ENCODE measurements at regions not wholly inside any gene's neighbourhood (a gene's known extent, or its start where the extent isn't known, plus 50 kb on each side); places are given as distances from the start of the nearest gene placed in this dataset.

DNA sequence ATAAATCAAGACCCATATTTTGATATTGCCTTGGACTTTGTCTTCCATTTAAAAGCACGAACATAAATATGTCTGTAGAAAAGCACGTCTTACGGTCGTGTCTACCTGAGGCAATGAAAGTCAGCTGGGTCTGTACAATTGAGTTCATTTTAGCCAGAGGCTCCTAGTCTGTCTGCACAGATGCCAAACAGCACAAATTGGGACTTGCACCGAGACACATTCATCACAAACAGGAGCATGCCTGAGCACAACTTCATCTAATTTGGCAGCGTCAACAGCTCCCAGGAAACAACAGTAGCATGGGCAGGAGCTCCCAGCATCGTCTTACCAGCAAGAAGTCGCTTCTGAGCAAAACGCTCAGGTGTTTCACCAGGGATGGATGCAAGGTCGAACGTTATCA is 687.0 kb downstream of the EFNB2 start:
- H3K4me2 ChIP-seq, result no peak overlapping the region
- no peaks in the 10 kb centered on the region for H3K79me2 ChIP-seq
- no peaks in the 10 kb centered on the region for H4K20me1 ChIP-seq (ENCODE audit: insufficient read depth, poor library complexity, severe bottlenecking)
- TF ChIP-seq EZH2phosphoT487 (IDR thresholded peaks at IDR 0.05; ENCODE audit: low read depth, severe bottlenecking, unreplicated experiment) (no peak), EZH2 (IDR thresholded peaks at IDR 0.05; ENCODE audit: borderline replicate concordance) (no peak)
- TF ChIP-seq, protein P1, sequence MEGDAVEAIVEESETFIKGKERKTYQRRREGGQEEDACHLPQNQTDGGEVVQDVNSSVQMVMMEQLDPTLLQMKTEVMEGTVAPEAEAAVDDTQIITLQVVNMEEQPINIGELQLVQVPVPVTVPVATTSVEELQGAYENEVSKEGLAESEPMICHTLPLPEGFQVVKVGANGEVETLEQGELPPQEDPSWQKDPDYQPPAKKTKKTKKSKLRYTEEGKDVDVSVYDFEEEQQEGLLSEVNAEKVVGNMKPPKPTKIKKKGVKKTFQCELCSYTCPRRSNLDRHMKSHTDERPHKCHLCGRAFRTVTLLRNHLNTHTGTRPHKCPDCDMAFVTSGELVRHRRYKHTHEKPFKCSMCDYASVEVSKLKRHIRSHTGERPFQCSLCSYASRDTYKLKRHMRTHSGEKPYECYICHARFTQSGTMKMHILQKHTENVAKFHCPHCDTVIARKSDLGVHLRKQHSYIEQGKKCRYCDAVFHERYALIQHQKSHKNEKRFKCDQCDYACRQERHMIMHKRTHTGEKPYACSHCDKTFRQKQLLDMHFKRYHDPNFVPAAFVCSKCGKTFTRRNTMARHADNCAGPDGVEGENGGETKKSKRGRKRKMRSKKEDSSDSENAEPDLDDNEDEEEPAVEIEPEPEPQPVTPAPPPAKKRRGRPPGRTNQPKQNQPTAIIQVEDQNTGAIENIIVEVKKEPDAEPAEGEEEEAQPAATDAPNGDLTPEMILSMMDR (IDR thresholded peaks at IDR 0.05; ENCODE audit: poor library complexity), result no peak
- 76% methylated on average over 11 of the region's 11 CpGs for WGBS (ENCODE audit: low lambda C conversion rate, missing lambda C conversion rate)
- H3K9me2 ChIP-seq (replicated peaks; ENCODE audit: insufficient read depth), result no peaks in the 10 kb centered on the region
- no peak for DNase-seq (ENCODE audit: low spot score)
- H3K27ac ChIP-seq, result no peak overlapping the region
- H3K36me3 ChIP-seq (replicated peaks; ENCODE audit: insufficient read depth, low read depth), result no peaks in the 10 kb centered on the region
- no peaks in the 10 kb centered on the region for H3K4me1 ChIP-seq (ENCODE audit: insufficient read depth)
- H3K27me3 ChIP-seq, result no peaks in the 10 kb centered on the region
- no peaks in the 10 kb centered on the region for H3K9me3 ChIP-seq (ENCODE audit: low read depth)
- no peak overlapping the region for H2AFZ ChIP-seq
- H3K4me3 ChIP-seq, result no peak overlapping the region

DNA sequence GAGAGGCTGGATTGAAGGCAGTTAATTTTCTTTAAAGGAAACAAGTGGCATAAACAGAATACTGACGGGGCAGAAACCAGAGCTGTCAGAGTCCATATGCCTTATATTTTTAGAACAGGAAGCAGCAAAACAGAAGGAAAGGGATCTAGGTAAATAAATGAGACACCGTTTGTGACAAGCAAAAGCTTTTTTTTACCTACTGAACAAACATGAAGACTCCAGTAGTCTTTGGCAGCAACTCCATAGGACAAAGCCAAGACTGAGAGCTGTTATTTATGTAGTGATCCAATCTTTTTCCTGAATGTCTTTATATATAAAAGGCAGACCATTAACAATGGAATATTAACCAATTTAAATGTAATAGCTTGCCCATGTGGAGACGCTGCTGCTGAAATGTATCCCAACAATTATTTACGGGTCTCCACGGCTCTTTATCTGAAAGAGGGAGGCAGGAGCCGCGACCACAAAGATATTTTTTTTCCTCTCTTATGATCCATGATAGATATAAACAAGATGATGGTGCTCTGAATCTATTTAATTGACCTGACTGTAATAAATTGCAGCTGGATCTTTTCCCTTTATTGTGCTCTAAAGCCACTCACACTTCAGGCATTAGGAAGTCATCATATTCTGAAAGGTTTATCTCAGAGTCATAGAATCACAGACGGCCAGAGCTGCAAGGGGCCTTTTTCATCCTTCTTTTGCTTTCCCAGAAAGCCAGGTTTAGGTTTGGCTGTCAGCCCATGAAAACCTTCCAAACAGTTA is 687.8 kb downstream of the EFNB2 start:
- no peak overlapping the region for H3K4me3 ChIP-seq
- 39% methylated on average over 8 of the region's 8 CpGs for WGBS (ENCODE audit: low lambda C conversion rate, missing lambda C conversion rate)
- H3K79me2 ChIP-seq, result no peaks in the 10 kb centered on the region
- no peaks in the 10 kb centered on the region for H4K20me1 ChIP-seq (ENCODE audit: insufficient read depth, poor library complexity, severe bottlenecking)
- no peaks in the 10 kb centered on the region for H3K9me2 ChIP-seq (replicated peaks; ENCODE audit: insufficient read depth)
- no peaks in the 10 kb centered on the region for H3K27me3 ChIP-seq
- TF ChIP-seq EZH2phosphoT487 (IDR thresholded peaks at IDR 0.05; ENCODE audit: low read depth, severe bottlenecking, unreplicated experiment), result peak; percentile 27
- no peak for TF ChIP-seq EZH2 (IDR thresholded peaks at IDR 0.05; ENCODE audit: borderline replicate concordance)
- TF ChIP-seq, protein P1 (IDR thresholded peaks at IDR 0.05; ENCODE audit: poor library complexity), result no peak
- H2AFZ ChIP-seq, result no peak overlapping the region
- DNase-seq (ENCODE audit: low spot score), result peak; percentile 14
- H3K9me3 ChIP-seq (ENCODE audit: low read depth), result no peaks in the 10 kb centered on the region
- H3K4me1 ChIP-seq (ENCODE audit: insufficient read depth), result no peaks in the 10 kb centered on the region
- no peak overlapping the region for H3K4me2 ChIP-seq
- no peaks in the 10 kb centered on the region for H3K36me3 ChIP-seq (replicated peaks; ENCODE audit: insufficient read depth, low read depth)
- no peak overlapping the region for H3K27ac ChIP-seq

DNA sequence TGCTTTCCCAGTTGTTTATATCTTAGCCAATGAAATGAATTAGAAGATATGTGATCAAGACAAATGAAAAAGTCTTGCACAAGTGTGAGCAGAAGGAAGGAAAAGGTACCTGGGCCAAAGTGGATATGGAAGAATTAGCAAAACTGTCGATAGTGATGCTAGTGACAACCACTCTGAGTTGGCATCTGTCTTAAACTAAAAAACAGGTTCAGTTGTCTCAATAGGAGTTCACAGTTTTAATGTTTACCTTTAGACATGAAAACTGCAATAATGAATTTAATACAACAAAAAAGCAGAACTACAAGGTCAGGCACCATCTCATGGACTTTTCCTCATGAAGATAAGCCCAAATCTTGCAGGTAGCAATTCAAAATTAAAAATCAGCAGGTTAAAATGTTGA is 688.5 kb downstream of the EFNB2 start:
- no peak for DNase-seq (ENCODE audit: low spot score)
- Histone ChIP-seq H3K9me2 (replicated peaks; ENCODE audit: insufficient read depth) (no peaks in the 10 kb centered on the region), H4K20me1 (ENCODE audit: insufficient read depth, poor library complexity, severe bottlenecking) (no peaks in the 10 kb centered on the region), H3K27me3 (no peaks in the 10 kb centered on the region), H3K4me3 (no peak overlapping the region), H3K36me3 (replicated peaks; ENCODE audit: insufficient read depth, low read depth) (no peaks in the 10 kb centered on the region), H2AFZ (no peak overlapping the region), H3K27ac (no peak overlapping the region), H3K9me3 (ENCODE audit: low read depth) (no peaks in the 10 kb centered on the region), H3K4me2 (no peak overlapping the region), H3K79me2 (no peaks in the 10 kb centered on the region), H3K4me1 (ENCODE audit: insufficient read depth) (no peaks in the 10 kb centered on the region)
- no peak for TF ChIP-seq EZH2 (IDR thresholded peaks at IDR 0.05; ENCODE audit: borderline replicate concordance)
- TF ChIP-seq EZH2phosphoT487 (IDR thresholded peaks at IDR 0.05; ENCODE audit: low read depth, severe bottlenecking, unreplicated experiment), result no peak
- TF ChIP-seq, protein P1 (IDR thresholded peaks at IDR 0.05; ENCODE audit: poor library complexity), result no peak
- 92% methylated on average over 1 of the region's 1 CpG for WGBS (ENCODE audit: low lambda C conversion rate, missing lambda C conversion rate)

All from hepatocyte (in vitro differentiated cells).